ENCODE measurements at regions not wholly inside any gene's neighbourhood (a gene's known extent, or its start where the extent isn't known, plus 50 kb on each side); places are given as distances from the start of the nearest gene placed in this dataset.
"Not testable (repeated sequence)": the region's sequence is repeated elsewhere in the genome, so short reads cannot be mapped to it uniquely, and the experiment has no call there.

- H3K4me3 ChIP-seq (ENCODE audit: low read depth, low read length): no peak overlapping the region
- no peak for TF ChIP-seq CTCF (IDR thresholded peaks at IDR 0.05; ENCODE audit: low read depth, low read length)
Measured at GRCh38 chr1:219708919-219709543, 96.1 kb upstream of the ZC3H11B start.

- not testable (repeated sequence) for H3K4me3 ChIP-seq (ENCODE audit: low read depth, low read length)
Measured at GRCh38 chr1:219707885-219708284, 95.0 kb upstream of the ZC3H11B start.

- not testable (repeated sequence) for H3K4me3 ChIP-seq (ENCODE audit: low read depth, low read length)
Measured at GRCh38 chr1:219704331-219704730, 91.4 kb upstream of the ZC3H11B start.

GRCh38 chr1:219703368-219703639 is 90.4 kb upstream of the ZC3H11B start:
- no peak overlapping the region for H3K4me3 ChIP-seq (ENCODE audit: low read depth, low read length)
- TF ChIP-seq CTCF (IDR thresholded peaks at IDR 0.05; ENCODE audit: low read depth, low read length): no peak

- TF ChIP-seq CTCF (IDR thresholded peaks at IDR 0.05; ENCODE audit: low read depth, low read length): no peak
- H3K4me3 ChIP-seq (ENCODE audit: low read depth, low read length): no peak overlapping the region
Measured at GRCh38 chr1:219701476-219701875, 88.6 kb upstream of the ZC3H11B start.

- no peak for TF ChIP-seq CTCF (IDR thresholded peaks at IDR 0.05; ENCODE audit: low read depth, low read length)
- no peak overlapping the region for H3K4me3 ChIP-seq (ENCODE audit: low read depth, low read length)
Measured at GRCh38 chr1:219699870-219700269, 87.0 kb upstream of the ZC3H11B start.

- no peak overlapping the region for H3K4me3 ChIP-seq (ENCODE audit: low read depth, low read length)
- no peak for TF ChIP-seq CTCF (IDR thresholded peaks at IDR 0.05; ENCODE audit: low read depth, low read length)
Measured at GRCh38 chr1:219697682-219698081, 84.8 kb upstream of the ZC3H11B start.

- no peak for TF ChIP-seq CTCF (IDR thresholded peaks at IDR 0.05; ENCODE audit: low read depth, low read length)
- no peak overlapping the region for H3K4me3 ChIP-seq (ENCODE audit: low read depth, low read length)
Measured at GRCh38 chr1:219692981-219693380, 80.1 kb upstream of the ZC3H11B start.
